SK-N-SH (cell line): ENCODE measurements at regions not wholly inside any gene's neighbourhood (a gene's known extent, or its start where the extent isn't known, plus 50 kb on each side); places are given as distances from the start of the nearest gene placed in this dataset.

Experiments
- CTCF ChIA-PET: fragments of 300-600, 350-600 bp; formaldehyde crosslinking; extraction: SDS; loops from one replicate; lab custom pipeline; 2021; lab: Yijun Ruan, JAX
- POLR2A ChIA-PET: fragments of 350-600 bp; sonication (Branson Sonifier 250); formaldehyde crosslinking; extraction: SDS; loops from one replicate; lab custom pipeline; 2020; ENCODE audit warnings: antibody characterized with exemption, inconsistent platforms; lab: Yijun Ruan, JAX
- DNase-seq: peaks from one replicate; pipeline ENCODE4 v3.0.0; 2012
- H2AFZ ChIP-seq: fragments of 200-600 bp; sonication (generic); 2 replicates; pipeline ENCODE4 v1.8.1; 2016; ENCODE audit warnings: antibody characterized with exemption, mild to moderate bottlenecking, low read depth
- H3F3A ChIP-seq: fragments of 200-600 bp; sonication (generic); replicated peaks from 2 replicates; pipeline ENCODE3; 2016; ENCODE audit warnings: antibody characterized with exemption, mild to moderate bottlenecking; ENCODE audit not compliant: insufficient read depth
- H3K27ac ChIP-seq, 2 experiments: fragments of 200-500 bp in 1 of 2; fragments of 200-600 bp in 1 of 2; sonication (Bioruptor generic) in 1 of 2; sonication (generic), shearing (Covaris generic) in 1 of 2; 2 replicates each; pipeline versions ENCODE4 v1.5.1 to v1.6.1; 2014 to 2016; ENCODE audit warnings: low read depth in 2 of 2, inconsistent platforms in 1 of 2, low read length in 1 of 2, mild to moderate bottlenecking in 1 of 2, mixed read lengths in 1 of 2
- H3K27me3 ChIP-seq: fragments of 200-600 bp; sonication (generic), shearing (Covaris generic); 2 replicates; pipeline ENCODE4 v1.6.1; 2016; ENCODE audit warnings: mixed run types; ENCODE audit not compliant: insufficient read depth
- H3K36me3 ChIP-seq, 2 experiments: fragments of 200-500 bp in 1 of 2; fragments of 200-600 bp in 1 of 2; sonication (Bioruptor generic) in 1 of 2; sonication (generic) in 1 of 2; replicated peaks in 1 of 2; 2 replicates each; pipeline versions ENCODE3 to v1.5.1; 2014 to 2016; ENCODE audit warnings: low read length in 1 of 2, mild to moderate bottlenecking in 1 of 2; ENCODE audit not compliant: insufficient read depth in 2 of 2, control insufficient read depth in 1 of 2
- H3K4me1 ChIP-seq, 2 experiments: fragments of 200-500 bp in 1 of 2; fragments of 200-600 bp in 1 of 2; sonication (Bioruptor generic) in 1 of 2; sonication (generic), shearing (Covaris generic) in 1 of 2; 2 replicates each; pipeline versions ENCODE4 v1.5.1 to v1.6.1; 2014 to 2016; ENCODE audit warnings: low read depth in 1 of 2, low read length in 1 of 2, mixed run types in 1 of 2; ENCODE audit not compliant: insufficient read depth in 2 of 2, control insufficient read depth in 1 of 2
- H3K4me2 ChIP-seq: fragments of 200-600 bp; sonication (generic), shearing (Covaris generic); 2 replicates; pipeline ENCODE4 v1.6.1; 2017; ENCODE audit warnings: mixed run types
- H3K4me3 ChIP-seq, 2 experiments: fragments of 200-500 bp in 1 of 2; fragments of 200-600 bp in 1 of 2; sonication (Bioruptor generic) in 1 of 2; sonication (generic), shearing (Covaris generic) in 1 of 2; 2 replicates each; pipeline versions ENCODE4 v1.5.1 to v1.8.1; 2014 to 2016; ENCODE audit warnings: low read depth in 2 of 2, inconsistent platforms in 1 of 2, low read length in 1 of 2, mild to moderate bottlenecking in 1 of 2, mixed read lengths in 1 of 2, moderate library complexity in 1 of 2
- H3K79me2 ChIP-seq: fragments of 200-600 bp; sonication (generic); 2 replicates; pipeline ENCODE4 v1.8.1; 2017; ENCODE audit warnings: mild to moderate bottlenecking; ENCODE audit not compliant: insufficient read depth
- H3K9ac ChIP-seq: fragments of 200-600 bp; sonication (generic); 2 replicates; pipeline ENCODE4 v1.6.1; 2017; ENCODE audit warnings: mixed run types
- H3K9me2 ChIP-seq: fragments of 200-600 bp; sonication (generic); 2 replicates; pipeline ENCODE4 v1.6.1; 2017; ENCODE audit warnings: mixed run types
- H3K9me3 ChIP-seq: fragments of 200-600 bp; sonication (generic); 2 replicates; pipeline ENCODE4 v1.6.1; 2017; ENCODE audit warnings: mixed run types, mild to moderate bottlenecking, moderate library complexity
- H4K20me1 ChIP-seq: fragments of 200-600 bp; sonication (generic); 2 replicates; pipeline ENCODE4 v1.6.1; 2017; ENCODE audit warnings: mild to moderate bottlenecking, mixed run types; ENCODE audit not compliant: insufficient read depth
- CTCF ChIP-seq: fragments of 200-600 bp; sonication (generic); IDR thresholded peaks from 2 replicates; pipeline ENCODE4 v1.6.1; 2017; ENCODE audit warnings: antibody characterized with exemption, mild to moderate bottlenecking, moderate library complexity
- EP300 ChIP-seq, 2 experiments: IDR thresholded peaks; 2 replicates each; pipeline versions ENCODE4 v1.4.0 to v1.6.1; 2012; ENCODE audit warnings: borderline replicate concordance in 1 of 2, low read depth in 1 of 2, low read length in 1 of 2
- FOSL2 ChIP-seq: IDR thresholded peaks from 2 replicates; pipeline ENCODE4 v1.4.0; 2012; ENCODE audit warnings: low read depth, mild to moderate bottlenecking, moderate library complexity, borderline replicate concordance
- FOXJ3 ChIP-seq: sonication (generic); formaldehyde crosslinking; IDR thresholded peaks from 2 replicates; pipeline ENCODE4 v1.5.1; 2020; ENCODE audit warnings: mild to moderate bottlenecking, missing genetic modification reagents
- GABPA ChIP-seq: IDR thresholded peaks from 2 replicates; pipeline ENCODE4 v1.4.0; 2012; ENCODE audit warnings: low read depth, mild to moderate bottlenecking
- GATA2 ChIP-seq: sonication (generic); formaldehyde crosslinking; IDR thresholded peaks from 2 replicates; pipeline ENCODE4 v1.5.0; 2020; ENCODE audit warnings: mild to moderate bottlenecking, missing genetic modification reagents
- IRF3 ChIP-seq: fragments of 150-350 bp; IDR thresholded peaks from 2 replicates; pipeline ENCODE4 v1.6.1; 2016; ENCODE audit warnings: mild to moderate bottlenecking, low read depth, low read length
- JUND ChIP-seq: IDR thresholded peaks from 2 replicates; pipeline ENCODE4 v1.4.0; 2012
- MXI1 ChIP-seq: IDR thresholded peaks from 2 replicates; pipeline ENCODE4 v1.6.1; 2012; ENCODE audit warnings: mild to moderate bottlenecking, low read depth, low read length, improper control_type of control experiment
- NFIC ChIP-seq: IDR thresholded peaks from 2 replicates; pipeline ENCODE4 v1.4.0; 2012; ENCODE audit warnings: borderline replicate concordance
- NRF1 ChIP-seq: IDR thresholded peaks from 2 replicates; pipeline ENCODE4 v1.6.1; 2012; ENCODE audit warnings: low read depth, mild to moderate bottlenecking, low read length
- POLR2AphosphoS5 ChIP-seq: IDR thresholded peaks from 2 replicates; pipeline ENCODE4 v1.6.1; 2012; ENCODE audit warnings: low read depth, low read length
- REST ChIP-seq: IDR thresholded peaks from 2 replicates; pipeline ENCODE4 v1.6.1; 2012; ENCODE audit warnings: mild to moderate bottlenecking, low read depth, low read length, moderate library complexity
- RFX5 ChIP-seq: IDR thresholded peaks from 2 replicates; pipeline ENCODE4 v1.6.1; 2012; ENCODE audit warnings: mild to moderate bottlenecking, improper control_type of control experiment, low read length
- SIN3A ChIP-seq: IDR thresholded peaks from 2 replicates; pipeline ENCODE4 v1.6.1; 2012; ENCODE audit warnings: low read depth, mild to moderate bottlenecking, low read length, moderate library complexity, borderline replicate concordance
- TAF1 ChIP-seq: IDR thresholded peaks from 2 replicates; pipeline ENCODE4 v1.6.1; 2012; ENCODE audit warnings: low read depth, mild to moderate bottlenecking, low read length, moderate library complexity, borderline replicate concordance
- TCF12 ChIP-seq: IDR thresholded peaks from 2 replicates; pipeline ENCODE4 v1.4.0; 2012
- USF2 ChIP-seq: fragments of 150-350 bp; IDR thresholded peaks from 2 replicates; pipeline ENCODE4 v1.6.1; 2017; ENCODE audit warnings: antibody characterized with exemption, low read length, low read depth, borderline replicate concordance
- ZBTB33 ChIP-seq: IDR thresholded peaks from 2 replicates; pipeline ENCODE4 v1.4.0; 2012; ENCODE audit warnings: low read depth, borderline replicate concordance
- WGBS: methylation state at CpG from one replicate; pipeline ENCODE4 v1.1.6; 2017; ENCODE audit warnings: low lambda C conversion rate; 5-methylcytosine and 5-hydroxymethylcytosine counted together

GRCh38 chr11:123247496-123247799, 52.4 kb upstream of the CLMP start:
- Histone ChIP-seq H3K4me2 (peak overlapping the region; percentile 19; the same call in 1 of the 2 replicates), H3K4me3 (peak overlapping the region in 1 of 2 experiments; percentile 46; a peak in 1 of 4 replicates), H4K20me1 (no peaks in the 10 kb centered on the region), H3K36me3 (no peaks in the 10 kb centered on the region), H2AFZ (no peak overlapping the region; the same call in 1 of the 2 replicates), H3K27ac (no peak overlapping the region), H3F3A (peaks cover 3% of the 10 kb centered on the region), H3K9ac (no peak overlapping the region), H3K4me1 (peaks cover 3 to 14% of the 10 kb centered on the region in 2 experiments; a peak in 2 of 4 replicates), H3K9me2 (no peaks in the 10 kb centered on the region), H3K79me2 (no peaks in the 10 kb centered on the region), H3K9me3 (no peaks in the 10 kb centered on the region), H3K27me3 (no peaks in the 10 kb centered on the region)
- CTCF ChIA-PET: interaction anchor here (0.6 to 19.9 kb wide), 64 partner anchors 8 to 329 kb away, joined by 3 to 437 read pairs (median 5); partner anchors contain the start of genes CLMP and HSPA8
- TF ChIP-seq EP300 (IDR thresholded peaks at IDR 0.05; ENCODE audit: borderline replicate concordance in 1 of 2, low read depth in 1 of 2, low read length in 1 of 2) (no peak), REST (no peak), NFIC (no peak), NRF1 (no peak), JUND (no peak), GABPA (no peak), FOXJ3 (CRISPR knock-in tag) (no peak), IRF3 (no peak), ZBTB33 (no peak), TAF1 (no peak), POLR2AphosphoS5 (no peak), MXI1 (no peak), CTCF (no peak), SIN3A (no peak), TCF12 (no peak), USF2 (no peak), RFX5 (no peak), GATA2 (CRISPR knock-in tag) (no peak), FOSL2 (no peak)
- 63% methylated on average over 3 of the region's 3 CpGs for WGBS
- POLR2A ChIA-PET: interaction anchor here (0.6 to 3.3 kb wide), 4 partner anchors 52 to 186 kb away, joined by 3 to 9 read pairs (median 7); partner anchors contain the start of genes CLMP and HSPA8
- no peak for DNase-seq
